ENCODE measurements at regions not wholly inside any gene's neighbourhood (a gene's known extent, or its start where the extent isn't known, plus 50 kb on each side); places are given as distances from the start of the nearest gene placed in this dataset.

- TF ChIP-seq CTCF (IDR thresholded peaks at IDR 0.05), result no peak
- intact Hi-C loops (cut with DNase I), result loop anchor here in 1 of 2 donors (10.0 kb wide), 2 partner anchors 477 to 757 kb away; no protein-coding TSS in a partner anchor
- H3K27me3 ChIP-seq (ENCODE audit: insufficient read depth in 3 of 3, low read length in 2 of 3), result no peaks in the 10 kb centered on the region
- H3K9me3 ChIP-seq, result no peaks in the 10 kb centered on the region
- DNase-seq (no peak), ATAC-seq (no peak)
- WGBS, 3 donors, result 92 to 97% (median 97%) methylated on average over 1 of the region's 1 CpG
- no peak overlapping the region for H3K27ac ChIP-seq
- H3K4me3 ChIP-seq, result no peak overlapping the region
- no peaks in the 10 kb centered on the region for H3K4me1 ChIP-seq
- no peaks in the 10 kb centered on the region for H3K36me3 ChIP-seq (ENCODE audit: insufficient read depth in 1 of 2, low read depth in 1 of 2)
These were observed 214.0 kb upstream of the C1orf87 start for GRCh38 chr1:60287536-60287935.

- Histone ChIP-seq H3K4me1 (no peaks in the 10 kb centered on the region), H3K27me3 (ENCODE audit: insufficient read depth in 3 of 3, low read length in 2 of 3) (no peaks in the 10 kb centered on the region), H3K4me3 (no peak overlapping the region), H3K36me3 (ENCODE audit: insufficient read depth in 1 of 2, low read depth in 1 of 2) (no peaks in the 10 kb centered on the region), H3K27ac (no peak overlapping the region), H3K9me3 (no peaks in the 10 kb centered on the region)
- DNase-seq (no peak), ATAC-seq (peak in 1 of 4 donors; percentile 52)
- no peak for TF ChIP-seq CTCF (IDR thresholded peaks at IDR 0.05)
- intact Hi-C loops (cut with DNase I), result loop anchor here in 1 of 2 donors (10.0 kb wide), 2 partner anchors 481 to 761 kb away; no protein-coding TSS in a partner anchor
- WGBS, 3 donors, result 34 to 43% (median 40%) methylated on average over 2 of the region's 2 CpGs
These were observed 210.1 kb upstream of the C1orf87 start for GRCh38 chr1:60283690-60284089.

GRCh38 chr1:60281360-60281932 is 207.9 kb upstream of the C1orf87 start:
- Histone ChIP-seq H3K9me3 (no peaks in the 10 kb centered on the region), H3K27me3 (ENCODE audit: insufficient read depth in 3 of 3, low read length in 2 of 3) (no peaks in the 10 kb centered on the region), H3K36me3 (ENCODE audit: insufficient read depth in 1 of 2, low read depth in 1 of 2) (no peaks in the 10 kb centered on the region), H3K4me1 (no peaks in the 10 kb centered on the region), H3K4me3 (no peak overlapping the region), H3K27ac (no peak overlapping the region)
- WGBS, 3 donors, result 13 to 23% (median 18%) methylated on average over 9 of the region's 9 CpGs
- DNase-seq (peak; percentile 35 to 54), ATAC-seq (peak; percentile 85 to 96 (median 88))
- intact Hi-C loops (cut with DNase I), result loop anchor here in 1 of 2 donors (10.0 kb wide), 2 partner anchors 483 to 763 kb away; no protein-coding TSS in a partner anchor
- TF ChIP-seq CTCF (IDR thresholded peaks at IDR 0.05), result peak; percentile 84

- Histone ChIP-seq H3K9me3 (no peaks in the 10 kb centered on the region), H3K4me3 (no peak overlapping the region), H3K4me1 (no peaks in the 10 kb centered on the region), H3K36me3 (ENCODE audit: insufficient read depth in 1 of 2, low read depth in 1 of 2) (no peaks in the 10 kb centered on the region), H3K27ac (no peak overlapping the region), H3K27me3 (ENCODE audit: insufficient read depth in 3 of 3, low read length in 2 of 3) (no peaks in the 10 kb centered on the region)
- WGBS, 3 donors, result 68 to 84% (median 69%) methylated on average over 4 of the region's 4 CpGs
- DNase-seq (no peak), ATAC-seq (no peak)
- TF ChIP-seq CTCF (IDR thresholded peaks at IDR 0.05), result no peak
- intact Hi-C loops (cut with DNase I), result loop anchor here in 1 of 2 donors (10.0 kb wide), 2 partner anchors 484 to 764 kb away; no protein-coding TSS in a partner anchor
These were observed 207.2 kb upstream of the C1orf87 start for GRCh38 chr1:60280819-60281218.

- TF ChIP-seq CTCF (IDR thresholded peaks at IDR 0.05), result no peak
- H3K36me3 ChIP-seq (ENCODE audit: insufficient read depth in 1 of 2, low read depth in 1 of 2), result no peaks in the 10 kb centered on the region
- H3K4me1 ChIP-seq, result no peaks in the 10 kb centered on the region
- H3K27ac ChIP-seq, result no peak overlapping the region
- H3K27me3 ChIP-seq (ENCODE audit: insufficient read depth in 3 of 3, low read length in 2 of 3), result no peaks in the 10 kb centered on the region
- ATAC-seq, result no peak
- intact Hi-C loops (cut with DNase I), result loop anchor here in 1 of 2 donors (10.0 kb wide), 2 partner anchors 485 to 765 kb away; no protein-coding TSS in a partner anchor
- DNase-seq, result no peak
- no peaks in the 10 kb centered on the region for H3K9me3 ChIP-seq
- no peak overlapping the region for H3K4me3 ChIP-seq
- WGBS, 3 donors, result 20 to 33% (median 26%) methylated on average over 3 of the region's 3 CpGs
These were observed 206.7 kb upstream of the C1orf87 start for GRCh38 chr1:60280256-60280655.

All from psoas muscle (tissue), 7 donors.